Renal pelvis (tissue), 1 donor: ENCODE measurements at regions not wholly inside any gene's neighbourhood (a gene's known extent, or its start where the extent isn't known, plus 50 kb on each side); places are given as distances from the start of the nearest gene placed in this dataset.
A peak's percentile ranks its signal among the peaks of the same experiment; 100 is the strongest.

ENCODE experiments used
- DNase-seq: peaks from one replicate; pipeline ENCODE4 v3.0.0-alpha.2; 2013

DNA sequence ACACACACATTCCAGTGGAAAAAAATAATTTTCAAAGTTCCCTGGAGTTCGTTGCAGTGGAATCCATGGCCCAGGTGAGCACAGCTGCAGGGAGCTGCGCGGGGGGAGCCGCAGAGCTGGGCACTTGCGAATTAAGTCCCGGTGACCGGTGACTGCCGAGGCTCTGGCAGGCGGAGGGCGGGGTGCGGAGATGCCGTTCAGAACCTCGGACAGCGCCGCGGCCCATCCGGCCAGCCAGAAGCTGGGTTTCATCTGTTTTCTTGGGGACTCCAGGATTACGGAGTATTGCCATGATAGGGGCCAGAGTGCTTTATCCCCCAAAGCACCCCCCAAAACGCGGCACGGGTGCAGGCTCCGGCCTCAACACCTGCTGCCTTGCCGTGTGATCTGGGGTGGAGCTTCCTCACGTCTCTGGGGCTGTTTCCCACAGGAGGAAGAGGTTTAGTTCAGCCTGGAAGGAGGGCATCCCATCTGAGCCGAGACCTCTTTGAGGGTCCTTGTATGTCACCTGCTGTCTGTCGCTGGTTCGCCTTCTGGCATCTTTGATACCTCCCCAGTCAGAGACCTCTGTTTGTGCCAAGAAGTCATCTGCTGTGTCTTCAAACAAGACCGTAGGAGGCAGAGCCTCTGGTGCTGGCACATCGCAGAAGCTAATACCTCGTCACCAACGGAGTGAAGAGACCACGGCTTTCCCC, 99.4 kb downstream of the YTHDF1 start:
- DNase-seq = peak; percentile 50

DNA sequence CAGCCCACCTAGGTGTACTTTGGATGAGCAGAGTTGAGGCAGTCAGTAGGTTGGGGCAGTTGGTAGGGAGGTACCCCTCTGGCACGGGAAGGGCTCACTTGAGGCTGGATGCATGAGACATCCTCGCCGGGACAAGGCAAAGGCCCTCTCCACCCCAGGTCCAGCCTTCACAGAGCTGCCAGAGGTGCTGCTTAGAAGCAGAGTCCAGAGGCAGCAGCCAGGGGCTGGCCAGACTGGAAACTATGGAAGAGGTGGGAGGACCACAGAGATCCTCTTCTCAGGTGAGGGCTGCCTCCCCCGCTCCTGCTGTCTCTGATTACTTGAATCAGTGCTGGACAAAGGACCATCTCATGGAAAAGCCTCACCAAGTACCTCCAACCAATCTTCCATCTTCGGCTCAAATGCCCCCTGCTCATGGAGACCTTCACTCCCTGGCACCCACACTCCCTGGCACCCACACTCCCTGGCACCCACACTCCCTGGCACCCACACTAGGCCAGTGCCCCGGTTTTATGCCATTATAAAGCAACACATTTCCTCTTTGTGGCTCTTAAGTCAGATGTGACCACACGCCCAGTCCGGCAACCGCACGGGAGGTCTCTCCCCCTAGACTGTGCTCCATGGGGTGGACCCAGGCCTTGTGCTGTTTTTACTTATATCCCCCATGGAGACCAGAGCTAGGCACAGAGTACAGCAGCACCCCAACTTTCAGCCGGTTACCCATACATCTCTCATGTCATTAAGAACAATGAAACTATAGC, 100.1 kb downstream of the YTHDF1 start:
- no peak for DNase-seq

DNA sequence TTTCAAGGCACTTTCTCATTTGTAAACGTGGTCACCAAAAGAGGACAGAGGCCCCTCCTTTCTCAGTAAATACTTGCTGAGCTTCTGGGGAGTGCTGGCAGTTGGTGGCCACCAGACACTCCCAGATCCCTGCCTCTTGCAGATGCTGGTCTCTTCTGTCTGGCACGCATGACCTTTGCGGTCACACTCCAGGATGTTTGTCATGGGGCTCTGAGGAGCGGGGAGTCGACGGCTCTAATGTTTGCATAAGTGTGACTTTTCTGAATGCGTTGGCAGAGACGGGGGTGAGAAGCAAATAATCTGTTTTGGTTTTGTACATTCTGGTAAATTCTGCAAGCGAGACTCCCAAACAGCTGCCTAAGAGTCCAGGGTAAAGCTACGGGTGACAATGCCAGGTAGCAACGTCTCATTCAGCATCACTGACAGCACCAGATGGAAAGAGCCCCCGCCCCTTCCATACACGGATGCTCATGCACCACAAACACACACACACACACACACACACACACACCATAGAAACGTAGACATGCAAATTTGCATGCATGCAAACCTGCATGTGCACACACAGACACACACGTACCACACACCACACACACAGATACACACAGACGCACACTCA, 101.1 kb downstream of the YTHDF1 start:
- no peak for DNase-seq

DNA sequence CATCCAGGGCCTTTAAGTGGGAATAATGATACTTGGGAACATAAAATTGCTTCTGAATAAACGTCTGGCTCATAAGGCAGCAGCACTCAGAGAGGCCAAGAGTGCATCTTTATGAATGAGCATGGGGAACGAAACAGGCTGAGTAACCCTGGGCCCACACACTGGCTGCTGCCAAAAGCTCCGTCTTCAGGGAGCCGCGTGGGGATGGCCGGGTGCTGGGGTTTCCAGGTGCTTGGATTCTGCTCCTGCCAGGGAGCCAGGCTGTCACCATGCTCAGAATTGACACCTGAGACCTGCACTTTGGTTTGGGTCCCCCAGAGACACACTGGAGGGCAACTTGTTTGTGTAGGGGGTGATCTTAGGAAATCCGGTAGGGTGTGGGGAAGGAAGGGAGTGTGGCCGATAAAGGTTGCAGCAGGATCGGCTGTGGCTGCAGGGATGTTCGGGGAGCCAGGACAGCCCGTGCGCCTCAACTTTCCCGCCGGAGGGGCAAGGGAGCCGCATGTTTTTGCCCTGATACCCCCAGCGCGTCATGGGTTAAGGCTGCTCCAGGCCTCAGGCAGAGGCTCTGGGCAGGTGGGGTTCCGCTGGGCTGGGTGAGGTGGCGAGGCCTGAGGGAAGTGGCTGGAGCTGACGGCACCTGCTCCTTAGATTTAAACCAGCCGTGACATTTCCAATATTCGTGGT, 101.8 kb downstream of the YTHDF1 start:
- no peak for DNase-seq

DNA sequence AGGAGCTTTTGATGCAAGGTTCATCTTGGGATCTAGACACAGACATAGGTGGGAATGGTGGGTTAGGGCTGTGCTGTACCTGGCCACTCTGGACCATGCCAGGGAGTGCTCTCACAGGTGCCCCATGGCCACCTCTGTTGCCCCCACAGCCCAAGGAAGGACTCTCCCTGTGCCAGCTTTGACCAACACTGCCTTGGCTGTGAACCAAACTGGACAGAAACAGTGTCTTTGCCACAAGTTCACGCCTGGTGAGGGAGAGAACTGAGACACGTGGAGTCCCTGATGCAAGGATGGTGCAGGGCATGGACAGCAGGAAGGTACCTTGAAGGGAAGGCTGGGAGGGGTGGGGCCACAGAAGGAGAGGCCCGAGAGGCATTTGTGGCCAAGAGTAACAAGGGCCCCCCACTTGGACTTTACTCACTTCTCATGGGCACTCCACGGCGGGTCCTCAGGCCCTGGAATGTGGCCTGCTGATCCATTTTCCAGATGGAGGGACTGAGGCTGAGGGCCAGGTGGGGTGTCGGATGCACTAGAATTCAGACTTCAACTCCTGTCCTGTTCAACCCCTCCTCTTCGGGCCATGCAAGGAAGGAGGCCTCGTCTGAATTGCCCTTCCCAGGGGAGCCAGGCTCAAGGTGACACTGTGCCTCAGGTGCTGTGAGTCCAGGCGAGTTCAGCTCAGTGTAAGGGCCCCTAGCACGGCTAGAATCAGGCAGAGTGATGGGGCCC, 103.3 kb downstream of the YTHDF1 start:
- DNase-seq = no peak

DNA sequence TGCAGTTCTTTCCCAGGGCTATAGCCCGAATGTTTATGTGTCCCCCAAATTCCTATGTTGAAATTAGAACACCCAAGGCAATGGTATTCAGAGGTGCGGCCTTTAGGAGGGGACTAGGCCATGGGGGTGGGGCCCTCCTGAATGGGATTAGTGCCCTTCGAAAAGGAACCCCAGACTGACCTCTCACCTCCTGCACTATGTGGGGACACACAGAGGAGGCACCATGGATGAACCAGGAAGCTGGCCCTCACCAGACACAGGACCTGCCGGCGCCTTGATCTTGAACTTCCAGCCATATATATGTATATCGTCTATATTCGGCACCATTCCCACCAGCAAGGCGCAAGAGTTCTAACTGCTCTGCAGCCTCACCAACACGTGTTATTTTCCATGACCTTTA, 101.5 kb upstream of the BHLHE23 start:
- DNase-seq = no peak

DNA sequence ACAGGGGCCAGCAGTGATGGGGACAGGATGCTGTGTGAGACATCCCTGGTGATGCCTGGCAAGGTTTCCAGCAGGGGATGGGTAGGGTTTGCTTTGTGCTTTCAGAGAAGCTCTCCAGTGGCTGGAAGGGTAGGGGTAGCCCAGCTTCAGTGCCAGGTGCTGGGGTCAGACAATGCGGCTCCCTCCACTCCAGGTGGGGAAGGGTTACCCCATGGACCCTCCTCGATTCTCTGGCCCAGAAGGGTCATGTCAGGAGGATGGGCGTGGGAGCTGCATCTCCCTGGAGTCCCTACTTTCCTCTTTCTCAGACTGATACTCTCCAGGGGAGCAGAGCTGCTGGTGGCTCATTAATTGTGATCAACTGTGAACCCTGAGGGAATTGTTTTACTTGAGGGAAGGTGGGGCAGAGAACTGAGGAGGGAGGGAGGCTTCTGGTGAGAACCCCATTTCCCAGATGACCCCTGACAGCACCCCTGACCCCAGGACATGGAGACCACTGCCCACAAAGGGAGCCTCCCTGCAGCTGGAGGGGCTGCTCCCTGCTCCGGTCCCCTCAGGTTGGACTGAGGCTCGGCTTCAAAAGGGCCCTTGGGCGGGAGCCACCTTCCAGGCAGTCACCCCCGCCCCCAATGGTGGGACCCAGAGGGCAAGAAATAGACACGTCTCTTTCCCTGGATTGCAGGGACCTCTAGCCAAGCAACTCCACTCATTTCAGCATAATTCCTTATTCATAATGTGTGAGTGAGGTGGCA, 100.9 kb upstream of the BHLHE23 start:
- DNase-seq = no peak

DNA sequence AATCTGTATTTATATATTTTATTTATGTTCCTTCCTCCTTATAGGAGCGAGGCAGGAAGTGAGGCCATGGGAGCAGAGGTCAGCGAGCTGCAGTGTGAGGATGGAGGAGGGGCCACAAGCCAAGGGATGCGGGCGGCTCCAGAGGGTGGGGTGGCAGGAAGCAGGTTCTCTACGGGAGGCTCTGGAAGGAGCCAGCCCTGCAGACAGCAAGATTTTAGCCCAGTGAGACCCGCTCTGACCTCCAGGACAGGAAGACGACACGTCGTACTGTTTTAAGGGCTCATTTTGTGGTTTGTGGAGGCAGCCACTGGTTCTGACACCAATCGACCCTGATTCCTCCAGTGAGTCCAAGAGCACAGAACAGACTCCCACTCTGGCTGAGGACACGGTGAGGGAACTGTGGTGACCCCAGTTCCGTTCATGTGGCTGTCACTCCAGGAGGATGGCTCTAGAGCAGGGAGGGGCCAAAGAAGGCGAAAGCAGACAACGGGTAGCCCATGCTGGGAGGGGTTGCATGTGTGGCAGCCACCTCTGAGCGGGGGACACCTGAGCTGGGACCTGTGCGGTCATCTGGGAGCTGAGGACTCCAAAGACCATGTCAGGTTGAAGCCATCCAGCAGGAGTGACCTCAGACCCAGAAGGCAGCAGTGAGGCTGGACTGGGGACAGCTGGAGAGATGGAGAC, 100.1 kb upstream of the BHLHE23 start:
- no peak for DNase-seq

DNA sequence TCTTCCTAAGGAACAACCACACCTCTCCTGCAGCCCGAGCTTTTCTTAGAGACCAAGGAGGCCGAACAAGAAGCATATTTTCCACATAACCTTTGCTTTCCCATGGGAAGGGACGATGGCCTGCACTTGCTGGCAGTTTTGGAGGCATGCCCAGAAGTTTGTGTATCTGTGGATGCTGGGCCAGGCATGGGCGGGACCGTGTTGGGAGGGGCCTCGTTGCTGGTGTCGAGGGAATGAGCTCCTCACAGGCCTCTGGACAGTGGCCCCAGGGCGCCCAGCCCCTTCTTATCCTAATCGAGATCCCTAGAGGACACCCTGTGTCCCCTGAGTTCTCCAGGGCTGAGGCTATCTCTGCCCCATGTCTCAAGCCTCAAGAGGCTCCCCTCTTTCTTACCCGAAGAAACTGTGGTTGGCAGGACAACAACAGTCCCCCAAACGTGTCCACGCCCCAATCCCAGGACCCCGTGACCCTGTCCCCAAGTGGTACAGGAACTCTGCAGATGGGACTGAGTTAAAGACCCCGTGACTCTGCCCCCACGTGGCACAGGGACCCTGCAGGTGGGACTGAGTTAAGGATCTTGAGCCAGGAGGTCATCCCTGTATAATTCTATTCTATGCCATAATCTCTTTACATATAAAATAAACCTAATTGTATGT, 99.5 kb upstream of the BHLHE23 start:
- DNase-seq = no peak

DNA sequence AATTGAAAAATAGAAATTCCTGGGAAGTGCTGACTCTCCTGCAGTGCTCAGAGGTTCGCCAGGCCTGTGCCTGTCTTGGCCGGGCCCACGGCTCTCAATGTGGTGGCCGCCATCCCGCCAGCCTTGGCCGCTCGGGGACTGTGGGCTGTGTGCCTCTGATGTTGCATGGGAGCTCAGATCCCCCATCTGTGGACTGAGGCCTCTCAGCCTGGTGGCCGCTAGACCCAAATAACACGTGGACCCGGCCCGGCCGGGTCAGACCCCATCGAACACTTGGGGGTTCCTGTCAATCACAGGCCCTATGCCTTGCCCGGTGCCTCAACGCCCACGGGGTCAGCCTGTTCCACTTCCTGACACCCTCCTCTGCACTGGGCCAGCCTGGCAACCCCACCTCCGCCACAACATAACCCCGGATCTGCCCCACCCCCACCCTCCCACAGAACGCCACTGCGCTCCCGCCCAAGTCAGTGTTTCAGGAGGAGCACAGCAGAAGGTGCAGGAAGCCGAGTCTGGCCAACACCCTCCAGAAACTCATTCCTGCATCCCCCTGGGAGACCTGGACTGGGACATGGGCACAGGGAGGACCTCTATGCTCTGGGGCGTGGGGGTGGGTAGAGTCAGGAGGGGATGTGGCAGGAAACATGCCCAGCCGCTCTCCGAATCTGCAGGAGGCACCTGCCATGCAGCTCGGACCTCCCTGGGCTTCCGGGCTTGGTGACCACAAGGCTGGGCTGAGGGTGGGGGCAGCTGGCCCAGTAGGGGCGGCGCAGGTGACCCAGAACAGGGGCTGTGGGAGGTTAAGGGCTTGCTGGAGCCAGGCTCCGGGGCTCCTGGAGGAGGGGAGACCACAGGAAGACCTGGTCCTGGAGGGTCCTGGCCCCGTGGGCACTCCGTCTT, 98.7 kb upstream of the BHLHE23 start:
- no peak for DNase-seq

DNA sequence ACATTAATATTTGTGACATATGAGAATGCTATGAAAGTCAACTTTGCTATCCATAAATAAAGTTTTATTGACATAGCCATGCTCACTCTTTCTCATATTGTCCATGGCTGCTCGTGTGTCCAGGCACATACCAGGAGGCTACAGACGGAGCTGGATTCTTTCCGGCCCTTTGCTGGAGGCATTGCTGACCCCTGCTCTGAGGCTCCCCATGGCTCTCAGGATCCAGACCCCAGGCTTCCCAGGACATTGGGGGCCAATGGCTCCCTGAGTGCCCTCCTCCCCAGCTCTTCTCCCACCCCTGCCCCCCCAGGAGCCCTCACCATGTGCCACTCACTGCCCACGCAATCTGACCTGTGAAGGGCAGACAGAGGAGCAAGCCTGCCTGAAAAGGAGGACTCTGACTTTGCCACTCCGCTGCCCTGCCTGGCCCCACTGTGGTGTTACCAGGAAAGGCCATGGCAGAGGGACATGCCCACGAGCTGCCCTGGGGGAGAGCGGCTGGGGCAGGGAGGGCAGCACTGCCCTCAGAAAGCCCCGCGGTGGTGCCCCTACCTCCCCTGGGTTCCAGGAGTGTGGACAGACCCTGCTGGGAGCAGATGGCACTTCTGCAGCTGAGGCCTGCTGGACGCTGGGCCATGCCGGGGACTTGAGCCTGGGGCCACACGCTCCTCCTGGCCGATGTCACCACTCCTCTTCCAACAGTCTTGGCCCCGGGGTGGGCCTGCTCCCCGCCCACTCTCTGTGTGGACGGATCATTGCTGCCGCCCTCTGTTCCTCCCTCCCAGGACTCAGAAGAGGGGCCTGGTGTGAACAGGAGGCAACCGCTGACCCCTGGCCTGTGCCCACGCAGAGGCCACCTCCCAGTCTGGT, 97.8 kb upstream of the BHLHE23 start:
- DNase-seq = no peak

DNA sequence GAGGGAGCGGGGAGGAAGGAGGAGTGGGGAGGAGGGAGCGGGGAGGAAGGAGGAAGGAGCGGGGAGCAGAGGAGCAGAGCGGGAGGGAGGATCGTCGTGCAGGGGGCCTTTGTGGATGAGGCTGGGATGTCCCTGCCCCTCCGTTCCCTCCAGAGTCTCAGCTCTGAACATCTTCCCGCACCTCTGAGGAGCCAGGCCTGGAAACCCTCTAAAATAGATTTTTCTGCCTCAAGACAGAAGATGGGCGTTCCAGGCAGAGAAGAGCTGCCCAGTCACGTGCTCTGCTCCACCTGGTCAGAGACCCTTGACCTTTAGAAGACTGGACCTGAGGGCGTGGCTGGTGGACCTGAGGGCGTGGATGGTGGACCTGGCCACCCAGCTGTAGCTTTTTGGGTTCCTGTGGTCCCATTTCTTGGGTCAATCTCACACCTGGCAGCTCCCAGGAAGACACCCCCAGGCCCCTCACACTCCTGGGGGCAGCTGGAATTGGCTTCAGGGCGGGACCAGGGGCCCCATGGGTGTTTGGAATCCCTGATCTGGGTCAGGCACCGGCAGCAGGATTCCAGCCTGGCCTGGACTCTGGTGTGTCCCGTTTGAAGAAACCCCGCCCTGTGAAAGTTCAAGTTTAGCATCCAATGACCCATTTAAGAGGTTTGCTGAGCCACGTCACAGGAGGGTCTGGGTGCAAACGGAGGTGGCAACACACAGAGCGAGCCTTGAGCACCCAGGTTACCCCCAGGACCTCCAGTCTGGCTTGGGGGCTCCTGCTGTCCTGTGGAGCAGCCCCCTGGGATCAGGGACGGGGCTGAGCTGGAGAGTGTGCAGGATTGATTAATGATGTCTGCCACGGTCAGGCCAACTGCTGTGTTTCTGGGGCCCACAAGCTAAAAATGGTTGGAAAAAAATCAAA, 96.9 kb upstream of the BHLHE23 start:
- no peak for DNase-seq

DNA sequence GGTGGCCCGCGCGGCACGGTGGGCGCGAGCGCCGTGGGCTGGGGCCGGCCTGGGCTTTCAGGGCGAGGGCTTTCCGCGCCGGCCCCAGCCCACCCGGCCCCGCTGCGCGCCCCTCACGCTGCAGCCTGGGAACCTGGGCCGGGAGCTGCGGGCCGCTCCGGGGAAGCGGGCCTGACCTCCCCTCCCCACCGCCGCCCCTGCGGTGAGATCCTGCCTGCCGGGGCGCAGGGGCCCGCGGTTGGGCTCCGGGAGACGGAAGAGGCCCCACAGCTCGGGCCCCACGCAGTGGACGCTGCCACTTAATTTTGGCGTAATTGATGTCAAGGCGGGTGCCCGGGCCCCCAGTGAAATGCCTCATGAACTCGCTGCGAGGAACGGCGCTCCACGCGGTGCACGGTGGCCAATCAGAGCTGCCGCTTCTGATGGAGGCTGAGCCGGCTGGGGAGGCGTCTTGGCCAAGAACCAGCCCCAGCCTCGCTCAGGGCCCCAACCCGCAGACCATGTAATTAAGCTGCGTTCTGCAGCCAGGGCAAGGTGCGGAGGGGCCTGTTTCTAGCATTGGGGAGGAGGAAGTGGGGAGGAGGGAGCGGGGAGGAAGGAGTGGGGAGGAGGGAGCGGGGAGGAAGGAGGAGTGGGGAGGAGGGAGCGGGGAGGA, 96.1 kb upstream of the BHLHE23 start:
- no peak for DNase-seq

DNA sequence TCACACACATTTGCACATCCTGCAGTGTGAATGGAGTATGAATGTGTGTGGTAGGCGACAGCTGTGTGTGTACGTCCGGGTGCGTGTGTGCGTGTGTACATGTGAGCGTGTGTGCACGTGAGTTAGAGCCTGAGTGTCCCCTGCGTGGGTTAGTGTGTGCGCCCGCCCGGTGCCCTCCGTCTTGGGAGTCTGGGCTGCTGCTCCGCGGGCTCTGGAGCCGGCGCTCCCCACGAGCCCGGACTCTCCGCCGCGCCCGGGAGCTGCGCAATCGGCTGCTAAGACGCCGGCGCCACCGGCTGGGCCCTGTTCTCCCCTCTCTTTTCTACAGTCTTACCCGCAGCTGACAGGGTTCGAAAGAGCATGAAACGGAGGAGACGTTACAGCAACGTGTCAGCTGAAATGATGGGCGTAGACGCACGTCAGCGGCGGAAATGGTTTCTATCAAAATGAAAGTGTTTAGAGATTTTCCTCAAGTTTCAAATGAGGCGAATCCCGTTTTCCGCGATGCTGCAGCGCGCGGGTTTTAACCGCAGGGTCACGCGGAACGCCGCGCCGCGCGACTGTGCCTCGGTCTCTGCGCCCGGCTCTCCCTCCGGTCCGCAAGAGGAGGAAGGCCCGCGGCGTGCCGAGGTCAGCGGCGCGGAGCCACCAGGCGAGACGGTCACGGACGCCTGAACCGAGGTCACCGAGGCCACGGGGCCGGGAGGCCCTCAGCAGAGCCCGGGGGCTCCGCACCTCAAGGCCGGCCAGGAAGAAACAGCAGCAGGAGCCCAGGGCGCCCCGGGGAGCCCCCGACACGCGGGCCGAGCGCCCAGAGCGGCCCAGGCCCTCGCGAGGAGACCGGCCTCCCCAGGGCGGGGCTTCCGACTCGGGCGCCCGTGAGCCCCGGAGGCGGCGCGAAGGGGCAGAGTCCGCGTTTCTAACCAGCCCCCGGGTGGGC, 95.3 kb upstream of the BHLHE23 start:
- DNase-seq = peak; percentile 34
